Liver (tissue), 3 donors: ENCODE measurements at regions not wholly inside any gene's neighbourhood (a gene's known extent, or its start where the extent isn't known, plus 50 kb on each side); places are given as distances from the start of the nearest gene placed in this dataset.

Experiments used
- GABPA ChIP-seq, 2 donors: IDR thresholded peaks in 1 of 2; conservative IDR thresholded peaks in 1 of 2; 2 replicates each; pipeline ENCODE4 v1.6.1; 2016; ENCODE audit warnings: antibody characterized with exemption in 2 of 2, mild to moderate bottlenecking in 1 of 2, moderate library complexity in 1 of 2
- JUND ChIP-seq, 2 donors: IDR thresholded peaks; 2 replicates each; pipeline ENCODE4 v1.6.1; 2016; ENCODE audit warnings: antibody characterized with exemption in 2 of 2
- RAD21 ChIP-seq, 2 donors: IDR thresholded peaks; 2 replicates each; pipeline ENCODE4 v1.6.1; 2016; ENCODE audit warnings: antibody characterized with exemption in 2 of 2, mild to moderate bottlenecking in 2 of 2
- RXRA ChIP-seq, 2 donors: IDR thresholded peaks; 2 replicates each; pipeline ENCODE4 v1.6.1; 2017 to 2018; ENCODE audit warnings: antibody characterized with exemption in 2 of 2, mild to moderate bottlenecking in 1 of 2
- YY1 ChIP-seq: IDR thresholded peaks from 2 replicates; pipeline ENCODE4 v1.6.1; 2016; ENCODE audit warnings: antibody characterized with exemption, mild to moderate bottlenecking
- TF ChIP-seq, protein P1 (sequence below): IDR thresholded peaks from 2 replicates; pipeline ENCODE4 v1.6.1; 2016; ENCODE audit warnings: antibody characterized with exemption
- TF ChIP-seq, protein P2 (sequence below): fragments of 150-350 bp; IDR thresholded peaks from 2 replicates; pipeline ENCODE4 v1.5.1; 2017; ENCODE audit warnings: improper control_type of control experiment, low read depth, low read length; ENCODE audit not compliant: missing input control
- TF ChIP-seq, protein P3 (sequence below): IDR thresholded peaks from 2 replicates; pipeline ENCODE4 v1.6.1; 2016; ENCODE audit warnings: antibody characterized with exemption
- TF ChIP-seq, protein P4 (sequence below): IDR thresholded peaks from 2 replicates; pipeline ENCODE4 v1.6.1; 2016; ENCODE audit warnings: antibody characterized with exemption, mild to moderate bottlenecking
- donor health status: healthy.
- donor health status: healthy.

DNA sequence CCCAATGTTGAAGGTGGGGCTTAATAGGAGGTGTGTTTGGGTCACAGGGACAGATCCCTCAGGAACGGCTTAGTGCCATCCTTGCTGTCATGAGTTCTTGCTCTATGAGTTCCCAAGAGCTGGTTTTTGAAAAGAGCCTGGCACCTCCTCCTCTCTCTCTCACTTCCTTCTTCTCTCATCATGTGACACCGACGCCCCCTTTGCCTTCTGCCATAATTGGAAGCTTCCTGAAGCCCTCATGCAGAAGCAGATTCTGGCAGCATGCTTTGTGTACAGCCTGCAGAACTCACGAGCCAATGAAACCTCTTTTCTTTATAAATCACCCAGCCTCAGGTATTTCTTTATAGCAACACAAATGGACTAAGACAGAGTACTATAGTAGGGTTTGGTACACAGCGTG, 100.4 kb upstream of the SH3BP4 start:
- TF ChIP-seq, protein P1, sequence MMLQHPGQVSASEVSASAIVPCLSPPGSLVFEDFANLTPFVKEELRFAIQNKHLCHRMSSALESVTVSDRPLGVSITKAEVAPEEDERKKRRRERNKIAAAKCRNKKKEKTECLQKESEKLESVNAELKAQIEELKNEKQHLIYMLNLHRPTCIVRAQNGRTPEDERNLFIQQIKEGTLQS, result no peak
- no peak for TF ChIP-seq RAD21 (IDR thresholded peaks at IDR 0.05)
- TF ChIP-seq, protein P2, sequence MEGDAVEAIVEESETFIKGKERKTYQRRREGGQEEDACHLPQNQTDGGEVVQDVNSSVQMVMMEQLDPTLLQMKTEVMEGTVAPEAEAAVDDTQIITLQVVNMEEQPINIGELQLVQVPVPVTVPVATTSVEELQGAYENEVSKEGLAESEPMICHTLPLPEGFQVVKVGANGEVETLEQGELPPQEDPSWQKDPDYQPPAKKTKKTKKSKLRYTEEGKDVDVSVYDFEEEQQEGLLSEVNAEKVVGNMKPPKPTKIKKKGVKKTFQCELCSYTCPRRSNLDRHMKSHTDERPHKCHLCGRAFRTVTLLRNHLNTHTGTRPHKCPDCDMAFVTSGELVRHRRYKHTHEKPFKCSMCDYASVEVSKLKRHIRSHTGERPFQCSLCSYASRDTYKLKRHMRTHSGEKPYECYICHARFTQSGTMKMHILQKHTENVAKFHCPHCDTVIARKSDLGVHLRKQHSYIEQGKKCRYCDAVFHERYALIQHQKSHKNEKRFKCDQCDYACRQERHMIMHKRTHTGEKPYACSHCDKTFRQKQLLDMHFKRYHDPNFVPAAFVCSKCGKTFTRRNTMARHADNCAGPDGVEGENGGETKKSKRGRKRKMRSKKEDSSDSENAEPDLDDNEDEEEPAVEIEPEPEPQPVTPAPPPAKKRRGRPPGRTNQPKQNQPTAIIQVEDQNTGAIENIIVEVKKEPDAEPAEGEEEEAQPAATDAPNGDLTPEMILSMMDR, result no peak
- TF ChIP-seq, protein P3, sequence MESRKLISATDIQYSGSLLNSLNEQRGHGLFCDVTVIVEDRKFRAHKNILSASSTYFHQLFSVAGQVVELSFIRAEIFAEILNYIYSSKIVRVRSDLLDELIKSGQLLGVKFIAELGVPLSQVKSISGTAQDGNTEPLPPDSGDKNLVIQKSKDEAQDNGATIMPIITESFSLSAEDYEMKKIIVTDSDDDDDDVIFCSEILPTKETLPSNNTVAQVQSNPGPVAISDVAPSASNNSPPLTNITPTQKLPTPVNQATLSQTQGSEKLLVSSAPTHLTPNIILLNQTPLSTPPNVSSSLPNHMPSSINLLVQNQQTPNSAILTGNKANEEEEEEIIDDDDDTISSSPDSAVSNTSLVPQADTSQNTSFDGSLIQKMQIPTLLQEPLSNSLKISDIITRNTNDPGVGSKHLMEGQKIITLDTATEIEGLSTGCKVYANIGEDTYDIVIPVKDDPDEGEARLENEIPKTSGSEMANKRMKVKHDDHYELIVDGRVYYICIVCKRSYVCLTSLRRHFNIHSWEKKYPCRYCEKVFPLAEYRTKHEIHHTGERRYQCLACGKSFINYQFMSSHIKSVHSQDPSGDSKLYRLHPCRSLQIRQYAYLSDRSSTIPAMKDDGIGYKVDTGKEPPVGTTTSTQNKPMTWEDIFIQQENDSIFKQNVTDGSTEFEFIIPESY, result no peak
- no peak for TF ChIP-seq RXRA (IDR thresholded peaks at IDR 0.05)
- TF ChIP-seq YY1, result no peak
- no peak for TF ChIP-seq JUND (IDR thresholded peaks at IDR 0.05)
- TF ChIP-seq GABPA (IDR thresholded peaks at IDR 0.05 in 1 of 2, conservative IDR thresholded peaks at IDR 0.05 in 1 of 2), result no peak
- TF ChIP-seq, protein P4, sequence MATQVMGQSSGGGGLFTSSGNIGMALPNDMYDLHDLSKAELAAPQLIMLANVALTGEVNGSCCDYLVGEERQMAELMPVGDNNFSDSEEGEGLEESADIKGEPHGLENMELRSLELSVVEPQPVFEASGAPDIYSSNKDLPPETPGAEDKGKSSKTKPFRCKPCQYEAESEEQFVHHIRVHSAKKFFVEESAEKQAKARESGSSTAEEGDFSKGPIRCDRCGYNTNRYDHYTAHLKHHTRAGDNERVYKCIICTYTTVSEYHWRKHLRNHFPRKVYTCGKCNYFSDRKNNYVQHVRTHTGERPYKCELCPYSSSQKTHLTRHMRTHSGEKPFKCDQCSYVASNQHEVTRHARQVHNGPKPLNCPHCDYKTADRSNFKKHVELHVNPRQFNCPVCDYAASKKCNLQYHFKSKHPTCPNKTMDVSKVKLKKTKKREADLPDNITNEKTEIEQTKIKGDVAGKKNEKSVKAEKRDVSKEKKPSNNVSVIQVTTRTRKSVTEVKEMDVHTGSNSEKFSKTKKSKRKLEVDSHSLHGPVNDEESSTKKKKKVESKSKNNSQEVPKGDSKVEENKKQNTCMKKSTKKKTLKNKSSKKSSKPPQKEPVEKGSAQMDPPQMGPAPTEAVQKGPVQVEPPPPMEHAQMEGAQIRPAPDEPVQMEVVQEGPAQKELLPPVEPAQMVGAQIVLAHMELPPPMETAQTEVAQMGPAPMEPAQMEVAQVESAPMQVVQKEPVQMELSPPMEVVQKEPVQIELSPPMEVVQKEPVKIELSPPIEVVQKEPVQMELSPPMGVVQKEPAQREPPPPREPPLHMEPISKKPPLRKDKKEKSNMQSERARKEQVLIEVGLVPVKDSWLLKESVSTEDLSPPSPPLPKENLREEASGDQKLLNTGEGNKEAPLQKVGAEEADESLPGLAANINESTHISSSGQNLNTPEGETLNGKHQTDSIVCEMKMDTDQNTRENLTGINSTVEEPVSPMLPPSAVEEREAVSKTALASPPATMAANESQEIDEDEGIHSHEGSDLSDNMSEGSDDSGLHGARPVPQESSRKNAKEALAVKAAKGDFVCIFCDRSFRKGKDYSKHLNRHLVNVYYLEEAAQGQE, result no peak
